IMR-90 (cell line): ENCODE measurements at regions not wholly inside any gene's neighbourhood (a gene's known extent, or its start where the extent isn't known, plus 50 kb on each side); places are given as distances from the start of the nearest gene placed in this dataset.

ENCODE experiments used
- ATAC-seq: fragments of 200-7000 bp; cut with Tn5 transposase; 2 replicates; pipeline ENCODE4 v1.9.1; 2020; ENCODE audit warnings: low read depth, mild to moderate bottlenecking, moderate library complexity
- BruUV-seq: library from RNA; stranded (reverse); fragments of 400-500 nt; replicated peaks from 2 replicates; lab custom pipeline; 2021; lab: Mats Ljungman, UMichigan
- CTCF ChIA-PET: fragments of 300-600 bp; formaldehyde crosslinking; extraction: SDS; loops from one replicate; lab custom pipeline; 2021; ENCODE audit warnings: antibody characterized with exemption; lab: Yijun Ruan, JAX
- POLR2A ChIA-PET: fragments of 300-600 bp; sonication (Branson Sonifier 250); formaldehyde crosslinking; loops from one replicate; lab custom pipeline; 2022; ENCODE audit warnings: antibody characterized with exemption; ENCODE audit not compliant: unreplicated experiment; lab: Charles Lee
- DNase-seq: peaks from one replicate; pipeline ENCODE4 v3.0.0; 2013
- H2AFZ ChIP-seq: replicated peaks from 2 replicates; pipeline ENCODE3; 2013; ENCODE audit warnings: low read length, mild to moderate bottlenecking; ENCODE audit not compliant: poor library complexity
- H2AK5ac ChIP-seq: 2 replicates; pipeline ENCODE4 v1.6.1; 2013; ENCODE audit warnings: low read depth, low read length, inconsistent platforms
- H2AK9ac ChIP-seq: replicated peaks from 2 replicates; pipeline ENCODE3; 2013; ENCODE audit warnings: mild to moderate bottlenecking, low read depth, low read length, moderate library complexity; ENCODE audit not compliant: poor library complexity
- H2BK120ac ChIP-seq: 2 replicates; pipeline ENCODE4 v1.6.1; 2013; ENCODE audit warnings: low read depth, low read length, inconsistent platforms
- H2BK15ac ChIP-seq: 3 replicates; pipeline ENCODE4 v1.6.1; 2013; ENCODE audit warnings: low read depth, low read length, inconsistent platforms
- H2BK20ac ChIP-seq: 2 replicates; pipeline ENCODE4 v1.6.1; 2013; ENCODE audit warnings: low read depth, mild to moderate bottlenecking, inconsistent platforms, low read length, moderate library complexity
- H2BK5ac ChIP-seq: 2 replicates; pipeline ENCODE4 v1.6.1; 2013; ENCODE audit warnings: mild to moderate bottlenecking, low read depth, low read length, inconsistent platforms; ENCODE audit not compliant: poor library complexity, severe bottlenecking
- H3K14ac ChIP-seq: replicated peaks from 2 replicates; pipeline ENCODE4 v1.6.1; 2013; ENCODE audit warnings: low read depth, low read length, inconsistent platforms
- H3K18ac ChIP-seq: 2 replicates; pipeline ENCODE4 v1.6.1; 2013; ENCODE audit warnings: low read depth, low read length, control low read depth
- H3K23ac ChIP-seq: 2 replicates; pipeline ENCODE4 v1.6.1; 2013; ENCODE audit warnings: low read depth, low read length, inconsistent platforms
- H3K27ac ChIP-seq: 2 replicates; pipeline ENCODE4 v1.5.1; 2013; ENCODE audit warnings: mild to moderate bottlenecking, control low read depth, low read length; ENCODE audit not compliant: insufficient read depth
- H3K27me3 ChIP-seq: 2 replicates; pipeline ENCODE4 v1.6.1; 2013; ENCODE audit warnings: low read length; ENCODE audit not compliant: control insufficient read depth, insufficient read depth
- H3K36me3 ChIP-seq: 2 replicates; pipeline ENCODE4 v1.6.1; 2013; ENCODE audit warnings: low read length, mixed read lengths; ENCODE audit not compliant: control insufficient read depth, insufficient read depth
- H3K4ac ChIP-seq: 2 replicates; pipeline ENCODE4 v1.6.1; 2013; ENCODE audit warnings: low read depth, low read length, inconsistent platforms
- H3K4me1 ChIP-seq: 2 replicates; pipeline ENCODE4 v1.6.1; 2013; ENCODE audit warnings: low read length, mixed read lengths; ENCODE audit not compliant: control insufficient read depth, insufficient read depth
- H3K4me2 ChIP-seq: 2 replicates; pipeline ENCODE4 v1.6.1; 2013; ENCODE audit warnings: low read depth, mild to moderate bottlenecking, control low read depth, low read length, moderate library complexity
- H3K4me3 ChIP-seq: 2 replicates; pipeline ENCODE4 v1.5.1; 2013; ENCODE audit warnings: low read depth, mild to moderate bottlenecking, control low read depth, low read length, moderate library complexity; ENCODE audit not compliant: insufficient read depth
- H3K56ac ChIP-seq: 2 replicates; pipeline ENCODE4 v1.6.1; 2013; ENCODE audit warnings: low read length, inconsistent platforms; ENCODE audit not compliant: insufficient read depth; ENCODE audit errors: extremely low read depth
- H3K79me1 ChIP-seq, 2 experiments: 2 replicates each; pipeline ENCODE4 v1.6.1; 2013; ENCODE audit warnings: low read length in 2 of 2, inconsistent platforms in 1 of 2, low read depth in 1 of 2
- H3K9ac ChIP-seq: 2 replicates; pipeline ENCODE4 v1.6.1; 2013; ENCODE audit warnings: low read depth, low read length, control low read depth
- H3K9me1 ChIP-seq: 2 replicates; pipeline ENCODE4 v1.6.1; 2013; ENCODE audit warnings: low read length, inconsistent platforms; ENCODE audit not compliant: insufficient read depth
- H3K9me3 ChIP-seq: 2 replicates; pipeline ENCODE4 v1.6.1; 2013; ENCODE audit warnings: low read length; ENCODE audit not compliant: control insufficient read depth, insufficient read depth
- H4K20me1 ChIP-seq: 2 replicates; pipeline ENCODE4 v1.6.1; 2013; ENCODE audit warnings: low read length, inconsistent platforms; ENCODE audit not compliant: insufficient read depth
- H4K5ac ChIP-seq: 2 replicates; pipeline ENCODE4 v1.6.1; 2013; ENCODE audit warnings: mild to moderate bottlenecking, low read depth, low read length, control low read depth
- H4K8ac ChIP-seq, 2 experiments: 2 replicates each; pipeline ENCODE4 v1.6.1; 2013; ENCODE audit warnings: low read depth in 2 of 2, low read length in 2 of 2, control low read depth in 1 of 2, inconsistent platforms in 1 of 2
- H4K91ac ChIP-seq: 2 replicates; pipeline ENCODE4 v1.6.1; 2013; ENCODE audit warnings: low read depth, low read length, inconsistent platforms; ENCODE audit not compliant: insufficient read depth
- CTCF ChIP-seq: conservative IDR thresholded peaks from 2 replicates; pipeline ENCODE4 v1.5.1; 2012; ENCODE audit warnings: mild to moderate bottlenecking, low read depth, low read length, improper control_type of control experiment
- RCOR1 ChIP-seq: IDR thresholded peaks from 2 replicates; pipeline ENCODE4 v1.6.1; 2012; ENCODE audit warnings: mild to moderate bottlenecking, low read length, improper control_type of control experiment; ENCODE audit not compliant: insufficient replicate concordance
- SMC3 ChIP-seq: fragments of 150-350 bp; IDR thresholded peaks from 2 replicates; pipeline ENCODE4 v1.6.1; 2016; ENCODE audit warnings: low read depth, mild to moderate bottlenecking, antibody characterized with exemption, low read length, moderate library complexity
- WGBS, 2 experiments: methylation state at CpG; one replicate each; pipeline versions ENCODE4 v1.1.5 to v1.1.7; 2013; ENCODE audit warnings: missing lambda C conversion rate in 2 of 2; ENCODE audit not compliant: insufficient read length in 1 of 2; ENCODE audit errors: extremely low coverage in 2 of 2; 5-methylcytosine and 5-hydroxymethylcytosine counted together
- dilution Hi-C: fragments of 300-500 bp; cut with HindIII; formaldehyde crosslinking; loops from one replicate; pipeline ENCODE4 v1.14.3; 2018; ENCODE audit warnings: low sequenced_read_pairs; ENCODE audit not compliant: unreplicated experiment
- in situ Hi-C: fragments of 300-500 bp; cut with MboI; formaldehyde crosslinking; loops from 3 replicates; pipeline ENCODE4 v1.14.3; 2019; ENCODE audit warnings: low sequenced_read_pairs, inconsistent platforms, mixed read lengths
- intact Hi-C: fragments of 100-400 bp; cut with micrococcal nuclease; formaldehyde crosslinking; loops from 2 replicates; pipeline ENCODE4 v1.10.0; 2022

DNA sequence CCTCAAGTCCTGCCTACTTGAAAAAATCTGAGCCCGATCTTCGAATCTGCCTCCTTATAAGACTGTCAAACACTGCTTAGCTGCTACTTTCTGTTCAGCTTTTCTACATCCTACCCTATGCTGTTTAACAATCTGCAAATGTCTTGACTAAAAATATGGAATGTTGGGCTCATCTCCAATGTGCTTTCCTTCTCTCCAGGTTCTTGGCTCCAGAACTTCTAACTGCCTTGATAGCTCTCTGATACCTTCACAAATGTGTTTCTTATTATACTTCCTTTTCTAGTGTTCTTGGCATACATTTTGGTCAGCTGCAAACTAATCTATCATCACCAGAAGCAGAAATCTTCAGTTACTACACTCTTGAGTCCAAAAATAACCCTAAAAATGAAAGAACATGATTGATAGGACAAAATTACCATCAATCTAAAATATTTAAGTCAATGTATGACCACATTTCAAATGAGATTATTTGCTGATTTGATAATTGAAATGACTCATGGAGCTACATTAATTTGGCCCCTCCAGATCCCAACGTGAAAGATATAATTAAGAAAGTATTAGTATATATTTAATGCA is 372.3 kb upstream of the MON1B start:
- Histone ChIP-seq H4K91ac (no peak overlapping the region), H2BK120ac (no peak overlapping the region), H3K4me2 (no peak overlapping the region), H3K27me3 (no peaks in the 10 kb centered on the region), H3K14ac (no peak overlapping the region), H2BK20ac (no peak overlapping the region), H3K4me1 (no peaks in the 10 kb centered on the region), H3K9me1 (no peaks in the 10 kb centered on the region), H2AK5ac (no peak overlapping the region), H3K9me3 (peaks cover 7% of the 10 kb centered on the region), H4K8ac (no peak overlapping the region), H3K23ac (no peak overlapping the region), H2AK9ac (no peak overlapping the region), H3K27ac (no peak overlapping the region), H3K18ac (no peak overlapping the region), H2AFZ (no peak overlapping the region), H4K20me1 (no peaks in the 10 kb centered on the region), H3K4ac (no peak overlapping the region), H3K9ac (no peak overlapping the region), H3K36me3 (no peaks in the 10 kb centered on the region), H3K4me3 (no peak overlapping the region), H4K5ac (no peak overlapping the region), H3K79me1 (no peaks in the 10 kb centered on the region), H3K56ac (no peak overlapping the region), H2BK5ac (no peak overlapping the region), H2BK15ac (no peak overlapping the region)
- BruUV-seq = no TSS peak
- intact Hi-C loops = no loop called here
- ChIA-PET CTCF (no interaction called here), POLR2A (no interaction called here)
- TF ChIP-seq SMC3 = no peak
- no peak for TF ChIP-seq CTCF
- no peak for TF ChIP-seq RCOR1
- 41% methylated on average over 2 of the region's 3 CpGs; no CpG with 5 or more reads in 1 of the 2 experiments for WGBS, 2 experiments
- DNase-seq (no peak), ATAC-seq (no peak)
- in situ Hi-C loops = no loop called here
- dilution Hi-C loops = no loop called here
